Adrenal gland (tissue), 9 donors: ENCODE measurements at regions not wholly inside any gene's neighbourhood (a gene's known extent, or its start where the extent isn't known, plus 50 kb on each side); places are given as distances from the start of the nearest gene placed in this dataset.

Experiments used
- DNase-seq, 7 donors: peaks; one replicate each; pipeline ENCODE4 v3.0.0-alpha.2; 2019 to 2020
- H3K27ac ChIP-seq, 5 donors: fragments of 200-600 bp; sonication (generic) in 4 of 5; 1 replicate in 3 of 5; 2 replicates in 2 of 5; pipeline versions ENCODE4 v1.5.1 to v1.8.0; 2016 to 2020; ENCODE audit warnings: mild to moderate bottlenecking in 1 of 5
- H3K27me3 ChIP-seq: fragments of 200-600 bp; 2 replicates; pipeline ENCODE4 v1.8.0; 2021
- H3K36me3 ChIP-seq, 2 donors: fragments of 200-600 bp; replicated peaks in 1 of 2; 1 replicate in 1 of 2; 2 replicates in 1 of 2; pipeline versions ENCODE4 v1.5.1 to v1.8.0; 2018 to 2022
- H3K4me1 ChIP-seq, 2 donors: fragments of 200-600 bp; replicated peaks in 1 of 2; 1 replicate in 1 of 2; 2 replicates in 1 of 2; pipeline versions ENCODE4 v1.5.1 to v1.8.0; 2018 to 2021
- H3K4me3 ChIP-seq, 4 donors: fragments of 200-600 bp; sonication (generic) in 3 of 4; one replicate each; pipeline ENCODE4 v1.5.1; 2016 to 2018
- H3K9me3 ChIP-seq, 3 donors: fragments of 200-600 bp; sonication (generic) in 1 of 3; replicated peaks in 1 of 3; 1 replicate in 2 of 3; 2 replicates in 1 of 3; pipeline versions ENCODE4 v1.5.1 to v1.8.0; 2016 to 2021
- POLR2A ChIP-seq, 2 donors: fragments of 450-650 bp; IDR thresholded peaks; one replicate each; pipeline ENCODE4 v1.6.1; 2017; ENCODE audit warnings: antibody characterized with exemption in 2 of 2, mild to moderate bottlenecking in 2 of 2, moderate library complexity in 1 of 2
- WGBS, 4 donors: extraction: QIAGEN DNeasy Blood & Tissue Kit in 2 of 4; methylation state at CpG; one replicate each; pipeline versions ENCODE4 v1.1.5 to v1.1.7; 2013 to 2017; 5-methylcytosine and 5-hydroxymethylcytosine counted together
- intact Hi-C, 2 donors: fragments of 100-400 bp; cut with DNase I; formaldehyde crosslinking; loops; one replicate each; pipeline versions ENCODE4 v1.14.1 to v1.15.0; 2022 to 2023
- TF ChIP-seq, protein P1 (sequence below), 6 experiments: fragments of 450-650 bp in 4 of 6; fragments of 200-600 bp in 2 of 6; sonication (generic) in 1 of 6; IDR thresholded peaks; 1 replicate in 5 of 6; 2 replicates in 1 of 6; pipeline versions ENCODE4 v1.5.1 to v1.8.0; 2016 to 2021; ENCODE audit warnings: antibody characterized with exemption in 6 of 6, mild to moderate bottlenecking in 2 of 6, moderate library complexity in 1 of 6
- donor health status: healthy with polysubstance abuse.
- donor health status: Bipolar disorder and iron deficiency.
- donor health status: DM: yes; HTN: yes; CAD: no.
- donor health status: DM: no; HTN: no; CAD: no.
- donor health status: DM: no; HTN: no; CAD: no.

DNA sequence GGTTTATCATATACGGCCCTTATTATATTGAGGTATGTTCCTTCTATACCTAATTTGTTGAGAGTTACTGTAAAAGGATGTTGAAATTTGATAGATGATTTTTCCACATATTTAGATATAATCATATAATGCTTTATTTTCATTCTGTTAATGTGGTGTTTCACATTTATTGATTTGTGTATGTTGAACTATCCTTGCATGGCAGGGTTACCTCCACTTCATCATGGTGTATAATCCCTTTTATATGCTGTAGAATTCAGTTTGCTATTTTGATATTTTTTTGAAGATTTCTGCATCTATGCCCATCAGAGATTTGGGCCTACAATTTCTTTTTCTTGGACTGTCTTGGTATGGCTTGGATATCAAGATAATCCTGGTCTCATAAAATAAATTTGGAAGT, 355.5 kb downstream of the EDEM1 start:
- no peak for TF ChIP-seq POLR2A (IDR thresholded peaks at IDR 0.05)
- TF ChIP-seq, protein P1, sequence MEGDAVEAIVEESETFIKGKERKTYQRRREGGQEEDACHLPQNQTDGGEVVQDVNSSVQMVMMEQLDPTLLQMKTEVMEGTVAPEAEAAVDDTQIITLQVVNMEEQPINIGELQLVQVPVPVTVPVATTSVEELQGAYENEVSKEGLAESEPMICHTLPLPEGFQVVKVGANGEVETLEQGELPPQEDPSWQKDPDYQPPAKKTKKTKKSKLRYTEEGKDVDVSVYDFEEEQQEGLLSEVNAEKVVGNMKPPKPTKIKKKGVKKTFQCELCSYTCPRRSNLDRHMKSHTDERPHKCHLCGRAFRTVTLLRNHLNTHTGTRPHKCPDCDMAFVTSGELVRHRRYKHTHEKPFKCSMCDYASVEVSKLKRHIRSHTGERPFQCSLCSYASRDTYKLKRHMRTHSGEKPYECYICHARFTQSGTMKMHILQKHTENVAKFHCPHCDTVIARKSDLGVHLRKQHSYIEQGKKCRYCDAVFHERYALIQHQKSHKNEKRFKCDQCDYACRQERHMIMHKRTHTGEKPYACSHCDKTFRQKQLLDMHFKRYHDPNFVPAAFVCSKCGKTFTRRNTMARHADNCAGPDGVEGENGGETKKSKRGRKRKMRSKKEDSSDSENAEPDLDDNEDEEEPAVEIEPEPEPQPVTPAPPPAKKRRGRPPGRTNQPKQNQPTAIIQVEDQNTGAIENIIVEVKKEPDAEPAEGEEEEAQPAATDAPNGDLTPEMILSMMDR (IDR thresholded peaks at IDR 0.05) = no peak
- Histone ChIP-seq H3K9me3 (peaks cover 0 to 9% (median 4%) of the 10 kb centered on the region in 3 donors), H3K27me3 (no peaks in the 10 kb centered on the region), H3K36me3 (no peaks in the 10 kb centered on the region), H3K4me3 (no peak overlapping the region), H3K4me1 (no peaks in the 10 kb centered on the region), H3K27ac (no peak overlapping the region)
- intact Hi-C loops = no loop called here
- DNase-seq = no peak
- 50 to 91% (median 81%) methylated on average over 1 of the region's 1 CpG for WGBS, 4 donors

GRCh38 chr3:5545719-5546118, 358.2 kb downstream of the EDEM1 start:
- H3K27ac ChIP-seq = no peak overlapping the region
- 76 to 94% (median 87%) methylated on average over 1 of the region's 1 CpG for WGBS, 4 donors
- no peaks in the 10 kb centered on the region for H3K27me3 ChIP-seq
- no peaks in the 10 kb centered on the region for H3K4me1 ChIP-seq
- H3K9me3 ChIP-seq = peaks cover 0 to 9% (median 4%) of the 10 kb centered on the region in 3 donors
- intact Hi-C loops = no loop called here
- TF ChIP-seq, protein P1 (IDR thresholded peaks at IDR 0.05) = no peak
- TF ChIP-seq POLR2A (IDR thresholded peaks at IDR 0.05) = no peak
- no peaks in the 10 kb centered on the region for H3K36me3 ChIP-seq
- H3K4me3 ChIP-seq = no peak overlapping the region
- DNase-seq = no peak

- TF ChIP-seq, protein P1 (IDR thresholded peaks at IDR 0.05) = no peak
- H3K4me3 ChIP-seq = no peak overlapping the region
- H3K4me1 ChIP-seq = no peaks in the 10 kb centered on the region
- no peak overlapping the region for H3K27ac ChIP-seq
- no peaks in the 10 kb centered on the region for H3K27me3 ChIP-seq
- WGBS, 4 donors = 84 to 90% (median 88%) methylated on average over 8 of the region's 8 CpGs
- H3K9me3 ChIP-seq = no peaks in the 10 kb centered on the region
- intact Hi-C loops = no loop called here
- H3K36me3 ChIP-seq = no peaks in the 10 kb centered on the region
- no peak for DNase-seq
Measured at GRCh38 chr3:5553203-5553602, 365.7 kb downstream of the EDEM1 start.

DNA sequence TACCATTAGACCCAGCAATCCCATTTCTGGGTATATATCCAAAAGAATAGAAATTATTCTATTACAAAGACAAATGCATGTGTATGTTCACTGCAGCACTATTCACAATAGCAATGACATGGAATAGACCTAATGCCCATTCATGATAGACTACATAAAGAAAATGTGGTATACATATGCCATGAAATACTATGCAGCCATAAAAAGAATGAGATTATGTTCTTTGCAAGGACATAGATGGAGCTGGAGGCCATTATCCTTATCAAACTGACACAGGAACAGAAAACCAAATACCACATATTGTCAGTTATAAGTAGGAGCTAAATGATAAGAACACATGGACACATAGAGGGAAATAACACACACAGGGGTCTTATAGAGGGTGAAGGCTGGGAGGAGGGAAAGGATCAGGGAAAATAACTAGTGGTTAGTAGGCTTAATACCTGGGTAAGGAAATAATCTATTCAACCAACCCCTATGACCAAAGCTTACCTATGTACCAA, 366.8 kb downstream of the EDEM1 start:
- intact Hi-C loops = no loop called here
- TF ChIP-seq POLR2A (IDR thresholded peaks at IDR 0.05) = no peak
- TF ChIP-seq, protein P1 (IDR thresholded peaks at IDR 0.05) = no peak

More for the DNA sequence above, 366.8 kb downstream of the EDEM1 start:
- H3K4me3 ChIP-seq = no peak overlapping the region
- no peak for DNase-seq
- no peak overlapping the region for H3K27ac ChIP-seq
- no peaks in the 10 kb centered on the region for H3K9me3 ChIP-seq
- no peaks in the 10 kb centered on the region for H3K36me3 ChIP-seq
- no peaks in the 10 kb centered on the region for H3K4me1 ChIP-seq
- no peaks in the 10 kb centered on the region for H3K27me3 ChIP-seq
